Transverse colon (tissue), 4 donors: ENCODE measurements at regions not wholly inside any gene's neighbourhood (a gene's known extent, or its start where the extent isn't known, plus 50 kb on each side); places are given as distances from the start of the nearest gene placed in this dataset.

Experiments
- CTCF ChIP-seq, 5 experiments: fragments of 200-600 bp in 3 of 5; fragments of 450-650 bp in 2 of 5; sonication (generic) in 3 of 5; IDR thresholded peaks; 1 replicate in 2 of 5; 2 replicates in 3 of 5; pipeline ENCODE4 v1.5.1; 2016 to 2017; ENCODE audit warnings: antibody characterized with exemption in 5 of 5, inconsistent platforms in 3 of 5, mild to moderate bottlenecking in 2 of 5, moderate library complexity in 1 of 5
- EP300 ChIP-seq: sonication (generic); formaldehyde crosslinking; IDR thresholded peaks from one replicate; pipeline ENCODE4 v1.6.1; 2017; ENCODE audit warnings: antibody characterized with exemption, low read depth
- POLR2AphosphoS5 ChIP-seq, 3 donors: sonication (generic); formaldehyde crosslinking; IDR thresholded peaks; one replicate each; pipeline ENCODE4 v1.6.1; 2016; ENCODE audit warnings: antibody characterized with exemption in 3 of 3

DNA sequence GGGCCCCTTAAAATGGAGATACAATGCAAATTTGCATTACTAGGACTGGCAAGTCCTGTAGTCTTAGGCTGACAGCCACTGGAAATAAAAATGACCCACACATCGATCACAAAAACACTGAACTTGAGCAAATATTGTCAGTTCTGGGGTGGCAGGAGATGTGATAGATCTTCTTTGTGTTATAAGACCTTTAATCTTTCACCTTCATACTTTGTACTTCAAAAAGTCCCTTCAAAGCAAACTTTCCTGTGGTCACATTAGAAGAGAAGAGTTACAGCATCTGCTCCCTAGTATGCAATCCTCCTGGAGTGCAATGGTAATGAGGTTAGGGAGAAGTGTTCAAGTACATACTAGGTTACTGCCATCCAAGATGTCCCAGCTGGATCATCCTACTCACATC is 149.4 kb upstream of the KCNMB2 start:
- TF ChIP-seq CTCF (IDR thresholded peaks at IDR 0.05), result no peak
- no peak for TF ChIP-seq POLR2AphosphoS5 (IDR thresholded peaks at IDR 0.05)
- no peak for TF ChIP-seq EP300
